DND-41 (cell line): ENCODE measurements at regions not wholly inside any gene's neighbourhood (a gene's known extent, or its start where the extent isn't known, plus 50 kb on each side); places are given as distances from the start of the nearest gene placed in this dataset.

Experiments used
- ATAC-seq: fragments of 200-7000 bp; cut with Tn5 transposase; 3 replicates; pipeline ENCODE4 v1.9.1; 2021; ENCODE audit warnings: low read depth; ENCODE audit not compliant: insufficient read depth
- DNase-seq: peaks from one replicate; pipeline ENCODE4 v3.0.0-alpha.2; 2020
- H2AFZ ChIP-seq: 2 replicates; pipeline ENCODE4 v1.6.0; 2012; ENCODE audit warnings: low read depth, low read length
- H3K27ac ChIP-seq: 2 replicates; pipeline ENCODE4 v1.5.1; 2012; ENCODE audit warnings: low read length, inconsistent platforms
- H3K27me3 ChIP-seq: fragments of 200-600 bp; sonication (generic); 2 replicates; pipeline ENCODE4 v1.6.0; 2012; ENCODE audit warnings: low read length, mild to moderate bottlenecking, inconsistent platforms; ENCODE audit not compliant: insufficient read depth, poor library complexity
- H3K36me3 ChIP-seq: 2 replicates; pipeline ENCODE4 v1.5.1; 2012; ENCODE audit warnings: low read length, inconsistent platforms; ENCODE audit not compliant: insufficient read depth
- H3K4me1 ChIP-seq: 2 replicates; pipeline ENCODE4 v1.5.1; 2012; ENCODE audit warnings: mild to moderate bottlenecking, low read length; ENCODE audit not compliant: insufficient read depth
- H3K4me2 ChIP-seq: 2 replicates; pipeline ENCODE4 v1.6.0; 2012; ENCODE audit warnings: mild to moderate bottlenecking, moderate library complexity, low read length, inconsistent platforms; ENCODE audit not compliant: insufficient read depth
- H3K4me3 ChIP-seq, 2 experiments: fragments of 200-600 bp in 1 of 2; shearing (Covaris generic) in 1 of 2; 2 replicates each; pipeline ENCODE4 v1.5.1; 2012 to 2016; ENCODE audit warnings: inconsistent platforms in 2 of 2, low read length in 2 of 2, mild to moderate bottlenecking in 2 of 2, low read depth in 1 of 2, moderate library complexity in 1 of 2
- H3K79me2 ChIP-seq: 2 replicates; pipeline ENCODE4 v1.6.0; 2012; ENCODE audit warnings: low read length, inconsistent platforms; ENCODE audit not compliant: insufficient read depth
- H3K9ac ChIP-seq: 2 replicates; pipeline ENCODE4 v1.6.0; 2012; ENCODE audit warnings: low read depth, mild to moderate bottlenecking, inconsistent platforms, low read length, moderate library complexity
- H3K9me3 ChIP-seq: 2 replicates; pipeline ENCODE4 v1.5.1; 2012; ENCODE audit warnings: low read length, moderate library complexity, mild to moderate bottlenecking, inconsistent platforms; ENCODE audit not compliant: insufficient read depth, severe bottlenecking
- H4K20me1 ChIP-seq: 2 replicates; pipeline ENCODE4 v1.6.0; 2012; ENCODE audit warnings: low read length; ENCODE audit not compliant: insufficient read depth
- CTCF ChIP-seq: IDR thresholded peaks from 2 replicates; pipeline ENCODE4 v1.5.1; 2012; ENCODE audit warnings: borderline replicate concordance, low read length, moderate library complexity, mild to moderate bottlenecking; ENCODE audit not compliant: poor library complexity, severe bottlenecking; ENCODE audit errors: extremely low read depth
- EZH2 ChIP-seq: IDR thresholded peaks from 3 replicates; pipeline ENCODE4 v1.6.1; 2012; ENCODE audit warnings: borderline replicate concordance, low read depth, mild to moderate bottlenecking, moderate library complexity, low read length, inconsistent platforms; ENCODE audit not compliant: severe bottlenecking

- Histone ChIP-seq H3K9me3 (no peaks in the 10 kb centered on the region), H3K4me2 (no peak overlapping the region), H4K20me1 (no peaks in the 10 kb centered on the region), H3K79me2 (no peaks in the 10 kb centered on the region), H3K4me1 (no peaks in the 10 kb centered on the region), H3K27me3 (no peaks in the 10 kb centered on the region), H3K36me3 (no peaks in the 10 kb centered on the region), H3K4me3 (no peak overlapping the region), H3K9ac (no peak overlapping the region), H2AFZ (no peak overlapping the region), H3K27ac (no peak overlapping the region)
- DNase-seq: no peak
- ATAC-seq: no peak
- TF ChIP-seq CTCF: no peak
- no peak for TF ChIP-seq EZH2
Observed at GRCh38 chr10:58994226-58995057, 182.0 kb upstream of the PHYHIPL start.

- H3K9me3 ChIP-seq: no peaks in the 10 kb centered on the region
Observed at GRCh38 chr10:58995058-58995596, 181.3 kb upstream of the PHYHIPL start.

GRCh38 chr10:58996063-58996462, 180.4 kb upstream of the PHYHIPL start:
- Histone ChIP-seq H3K4me2 (no peak overlapping the region), H2AFZ (no peak overlapping the region)

More at GRCh38 chr10:58995058-58995596, 181.3 kb upstream of the PHYHIPL start:
- Histone ChIP-seq H3K4me2 (no peak overlapping the region), H3K79me2 (no peaks in the 10 kb centered on the region), H3K36me3 (no peaks in the 10 kb centered on the region), H3K27me3 (no peaks in the 10 kb centered on the region), H3K4me1 (no peaks in the 10 kb centered on the region), H4K20me1 (no peaks in the 10 kb centered on the region), H3K9ac (no peak overlapping the region), H3K4me3 (no peak overlapping the region), H2AFZ (no peak overlapping the region), H3K27ac (no peak overlapping the region)
- DNase-seq (no peak), ATAC-seq (no peak)
- TF ChIP-seq CTCF (no peak), EZH2 (no peak)

More at GRCh38 chr10:58996063-58996462, 180.4 kb upstream of the PHYHIPL start:
- no peaks in the 10 kb centered on the region for H3K27me3 ChIP-seq
- no peaks in the 10 kb centered on the region for H3K36me3 ChIP-seq
- no peak for ATAC-seq
- H3K27ac ChIP-seq: no peak overlapping the region
- TF ChIP-seq EZH2 (no peak), CTCF (no peak)
- H4K20me1 ChIP-seq: no peaks in the 10 kb centered on the region
- no peak overlapping the region for H3K4me3 ChIP-seq
- H3K4me1 ChIP-seq: no peaks in the 10 kb centered on the region
- no peak for DNase-seq
- no peaks in the 10 kb centered on the region for H3K9me3 ChIP-seq
- H3K9ac ChIP-seq: no peak overlapping the region
- H3K79me2 ChIP-seq: no peaks in the 10 kb centered on the region
